HEK293 (cell line): ENCODE measurements at regions not wholly inside any gene's neighbourhood (a gene's known extent, or its start where the extent isn't known, plus 50 kb on each side); places are given as distances from the start of the nearest gene placed in this dataset.

ENCODE experiments used
- MYNN ChIP-seq: fragments of 450-650 bp; formaldehyde crosslinking; IDR thresholded peaks from 2 replicates; pipeline ENCODE4 v1.5.1; 2016; ENCODE audit warnings: missing biosample characterization, missing genetic modification characterization, borderline replicate concordance
- YY1 ChIP-seq: fragments of 450-650 bp; formaldehyde crosslinking; IDR thresholded peaks from 2 replicates; pipeline ENCODE4 v1.5.1; 2018; ENCODE audit warnings: missing biosample characterization, missing genetic modification characterization
- ZNF121 ChIP-seq: fragments of 450-650 bp; formaldehyde crosslinking; IDR thresholded peaks from 2 replicates; pipeline ENCODE4 v1.5.1; 2016; ENCODE audit warnings: missing biosample characterization, missing genetic modification characterization
- ZNF26 ChIP-seq: fragments of 450-650 bp; formaldehyde crosslinking; IDR thresholded peaks from 2 replicates; pipeline ENCODE4 v1.5.1; 2016; ENCODE audit warnings: missing biosample characterization, missing genetic modification characterization
- ZNF660 ChIP-seq: fragments of 450-650 bp; IDR thresholded peaks from 2 replicates; pipeline ENCODE4 v1.5.1; 2018; ENCODE audit warnings: missing biosample characterization, mild to moderate bottlenecking, missing genetic modification characterization
- TF ChIP-seq, protein P1 (sequence below): fragments of 450-650 bp; formaldehyde crosslinking; IDR thresholded peaks from 2 replicates; pipeline ENCODE4 v1.5.1; 2016; ENCODE audit warnings: missing biosample characterization, missing genetic modification characterization
- TF ChIP-seq, protein P2 (sequence below): fragments of 450-650 bp; formaldehyde crosslinking; IDR thresholded peaks from 2 replicates; pipeline ENCODE4 v1.5.1; 2016; ENCODE audit warnings: missing biosample characterization, missing genetic modification characterization

DNA sequence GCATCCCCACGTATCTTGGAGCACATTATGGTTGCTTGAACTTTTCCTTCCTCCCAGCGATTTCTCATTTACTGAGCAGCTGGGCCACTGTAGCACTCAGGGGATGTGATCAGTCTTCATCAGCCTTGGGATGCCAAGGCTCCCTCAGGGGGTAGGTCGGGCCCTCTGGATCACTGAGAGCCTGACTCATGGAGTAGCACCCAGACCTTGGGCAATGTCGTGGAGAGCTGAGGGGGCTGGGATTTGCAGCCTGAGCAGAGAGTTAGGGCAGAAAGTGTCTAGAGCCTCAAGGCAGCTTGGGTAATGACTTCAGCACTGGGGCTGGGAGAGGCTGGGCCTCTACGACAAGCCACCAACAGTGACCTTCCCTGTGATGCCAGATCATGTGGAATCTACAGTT, 86.5 kb upstream of the CXCL12 start:
- TF ChIP-seq ZNF660 (no peak), ZNF121 (tag by site-specific recombination) (no peak), ZNF26 (tag by site-specific recombination) (no peak), MYNN (no peak), YY1 (tag by site-specific recombination) (no peak)
- TF ChIP-seq, protein P1, sequence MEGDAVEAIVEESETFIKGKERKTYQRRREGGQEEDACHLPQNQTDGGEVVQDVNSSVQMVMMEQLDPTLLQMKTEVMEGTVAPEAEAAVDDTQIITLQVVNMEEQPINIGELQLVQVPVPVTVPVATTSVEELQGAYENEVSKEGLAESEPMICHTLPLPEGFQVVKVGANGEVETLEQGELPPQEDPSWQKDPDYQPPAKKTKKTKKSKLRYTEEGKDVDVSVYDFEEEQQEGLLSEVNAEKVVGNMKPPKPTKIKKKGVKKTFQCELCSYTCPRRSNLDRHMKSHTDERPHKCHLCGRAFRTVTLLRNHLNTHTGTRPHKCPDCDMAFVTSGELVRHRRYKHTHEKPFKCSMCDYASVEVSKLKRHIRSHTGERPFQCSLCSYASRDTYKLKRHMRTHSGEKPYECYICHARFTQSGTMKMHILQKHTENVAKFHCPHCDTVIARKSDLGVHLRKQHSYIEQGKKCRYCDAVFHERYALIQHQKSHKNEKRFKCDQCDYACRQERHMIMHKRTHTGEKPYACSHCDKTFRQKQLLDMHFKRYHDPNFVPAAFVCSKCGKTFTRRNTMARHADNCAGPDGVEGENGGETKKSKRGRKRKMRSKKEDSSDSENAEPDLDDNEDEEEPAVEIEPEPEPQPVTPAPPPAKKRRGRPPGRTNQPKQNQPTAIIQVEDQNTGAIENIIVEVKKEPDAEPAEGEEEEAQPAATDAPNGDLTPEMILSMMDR, result no peak
- TF ChIP-seq, protein P2, sequence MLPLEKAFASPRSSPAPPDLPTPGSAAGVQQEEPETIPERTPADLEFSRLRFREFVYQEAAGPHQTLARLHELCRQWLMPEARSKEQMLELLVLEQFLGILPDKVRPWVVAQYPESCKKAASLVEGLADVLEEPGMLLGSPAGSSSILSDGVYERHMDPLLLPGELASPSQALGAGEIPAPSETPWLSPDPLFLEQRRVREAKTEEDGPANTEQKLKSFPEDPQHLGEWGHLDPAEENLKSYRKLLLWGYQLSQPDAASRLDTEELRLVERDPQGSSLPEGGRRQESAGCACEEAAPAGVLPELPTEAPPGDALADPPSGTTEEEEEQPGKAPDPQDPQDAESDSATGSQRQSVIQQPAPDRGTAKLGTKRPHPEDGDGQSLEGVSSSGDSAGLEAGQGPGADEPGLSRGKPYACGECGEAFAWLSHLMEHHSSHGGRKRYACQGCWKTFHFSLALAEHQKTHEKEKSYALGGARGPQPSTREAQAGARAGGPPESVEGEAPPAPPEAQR (tag by site-specific recombination), result no peak
